GM21515 (cell line): ENCODE measurements at regions not wholly inside any gene's neighbourhood (a gene's known extent, or its start where the extent isn't known, plus 50 kb on each side); places are given as distances from the start of the nearest gene placed in this dataset.

Source experiments
- ATAC-seq: cut with Tn5 transposase; IDR thresholded peaks from one replicate; pipeline ENCODE4 v1.9.1; 2021; ENCODE audit not compliant: unreplicated experiment

DNA sequence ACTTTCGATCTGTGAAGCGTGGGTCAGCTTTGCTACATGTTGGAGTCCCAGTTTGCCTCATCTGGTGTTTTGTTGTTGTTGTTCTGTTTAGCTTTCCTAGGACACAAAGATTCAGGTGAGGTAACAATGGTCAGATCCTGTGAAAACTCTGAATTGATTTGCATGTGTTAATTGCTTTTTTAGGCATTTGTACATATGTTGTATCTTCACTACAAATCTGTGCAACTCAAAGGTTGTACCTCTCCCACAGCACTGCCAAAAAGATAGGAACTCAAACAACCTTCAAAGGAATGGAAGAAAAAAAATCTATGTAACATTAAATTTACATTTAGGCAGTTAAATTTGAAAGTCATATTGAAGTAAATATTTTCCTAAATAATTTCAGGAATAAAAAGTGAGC, 518.5 kb upstream of the TENM4 start:
- ATAC-seq, result no peak

- ATAC-seq, result no peak
Measured at GRCh38 chr11:79957702-79958101, 516.9 kb upstream of the TENM4 start.

GRCh38 chr11:79956061-79956460, 515.2 kb upstream of the TENM4 start:
- ATAC-seq, result no peak

- no peak for ATAC-seq
Measured at GRCh38 chr11:79953629-79954028, 512.8 kb upstream of the TENM4 start.

DNA sequence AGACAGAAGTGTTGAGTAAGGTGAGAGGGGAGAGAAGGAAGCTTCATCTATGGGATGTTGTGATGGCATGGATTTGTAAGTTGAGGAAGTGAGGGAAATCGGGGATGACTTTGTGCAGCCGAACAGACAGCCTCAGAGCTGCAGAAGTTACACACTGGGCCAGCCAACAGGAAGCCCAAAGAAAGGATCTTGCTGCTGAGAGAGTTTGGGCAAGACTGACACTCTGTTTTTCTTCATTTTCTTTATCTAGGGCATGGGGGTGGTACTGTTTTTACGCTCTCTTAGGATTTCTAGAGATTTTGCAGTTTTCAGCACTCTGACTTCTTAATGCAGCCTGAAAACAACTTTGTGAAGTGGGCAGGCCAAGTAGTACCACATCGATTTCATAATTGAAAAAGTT, 509.9 kb upstream of the TENM4 start:
- no peak for ATAC-seq

GRCh38 chr11:79950172-79950571, 509.3 kb upstream of the TENM4 start:
- no peak for ATAC-seq

DNA sequence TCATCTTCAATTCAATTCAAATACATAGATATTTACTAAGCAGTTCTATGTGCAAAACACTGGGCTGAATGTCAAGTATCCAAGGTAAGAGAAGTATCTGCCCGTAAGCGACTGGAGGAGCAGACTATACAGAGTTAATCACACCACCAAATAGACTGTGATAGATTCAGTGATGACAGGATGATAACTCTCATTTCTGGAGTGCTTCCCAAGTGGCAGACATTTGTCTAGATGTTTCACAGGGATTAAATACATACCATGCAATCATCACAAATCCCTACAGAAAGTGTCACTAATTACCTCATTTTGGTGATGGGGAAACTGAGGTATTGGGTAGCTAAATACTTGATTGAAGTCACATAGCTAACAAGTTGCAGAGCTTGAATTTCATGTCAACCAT, 508.7 kb upstream of the TENM4 start:
- no peak for ATAC-seq

- no peak for ATAC-seq
Measured at GRCh38 chr11:79942646-79943045, 501.8 kb upstream of the TENM4 start.

- ATAC-seq, result no peak
Measured at GRCh38 chr11:79942090-79942489, 501.3 kb upstream of the TENM4 start.

DNA sequence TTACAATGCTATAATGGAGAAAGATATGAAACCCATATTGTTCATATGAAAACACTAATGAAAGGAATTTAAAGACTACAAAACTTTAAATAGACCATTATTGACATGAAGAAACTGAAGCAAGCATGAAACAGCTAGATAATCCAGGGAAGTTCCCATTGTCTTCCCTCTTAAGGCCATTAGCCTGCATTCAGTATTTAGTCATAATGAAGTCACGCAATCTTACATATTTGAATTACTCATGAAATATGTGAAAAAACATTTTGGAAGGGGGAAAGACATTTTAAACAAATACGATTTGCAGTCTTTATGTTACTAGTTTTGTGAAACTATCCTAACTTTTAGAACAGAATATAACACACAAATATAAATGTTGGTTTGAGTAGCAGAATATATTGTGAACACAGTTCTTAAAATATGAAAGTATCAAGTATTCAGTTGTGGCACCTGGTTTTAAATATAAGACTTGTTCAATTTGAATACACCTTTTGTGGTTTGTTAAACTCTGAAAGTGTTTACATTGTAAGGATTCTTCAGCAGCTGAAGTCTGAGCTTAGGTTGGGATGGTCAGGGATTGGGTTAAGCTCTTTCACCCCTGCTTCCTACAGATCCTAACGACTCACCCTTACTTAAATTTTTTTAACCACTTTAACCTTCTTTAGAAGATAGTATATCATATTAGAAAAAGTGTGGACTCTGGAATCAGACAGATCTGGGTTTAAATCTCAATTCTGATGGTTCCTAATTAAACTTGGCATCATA, 500.3 kb upstream of the TENM4 start:
- no peak for ATAC-seq

- ATAC-seq, result no peak
Measured at GRCh38 chr11:79940165-79940564, 499.3 kb upstream of the TENM4 start.

- ATAC-seq, result no peak
Measured at GRCh38 chr11:79939111-79939510, 498.3 kb upstream of the TENM4 start.

DNA sequence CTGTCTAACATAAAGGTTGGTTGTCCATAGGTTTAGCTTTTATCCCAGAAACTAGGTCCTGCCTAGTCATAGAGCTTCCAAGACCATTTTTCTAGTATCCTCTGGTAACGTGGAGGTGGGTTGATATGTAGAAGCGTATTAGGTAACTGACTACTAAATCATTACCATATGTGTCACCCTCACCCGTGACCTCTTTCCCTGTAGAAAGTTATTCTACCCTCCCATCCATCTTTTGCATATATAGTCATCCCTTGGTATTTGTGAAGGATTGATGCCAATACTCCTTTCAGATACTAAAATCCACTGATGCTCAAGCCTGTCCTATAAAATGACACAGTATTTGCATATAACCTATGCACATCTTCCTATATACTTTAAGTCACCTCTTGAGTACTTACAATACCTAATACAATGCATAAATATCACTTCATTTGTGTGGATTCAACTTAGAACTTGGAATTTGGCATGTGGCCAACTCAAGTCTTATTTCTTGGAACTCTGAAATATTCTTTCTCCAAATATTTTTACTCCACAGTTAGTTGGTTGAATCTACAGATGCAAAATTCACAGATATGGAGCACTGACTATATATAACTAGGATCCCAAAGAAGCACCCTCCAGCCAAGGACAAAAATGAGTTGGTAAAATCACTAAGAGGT, 497.0 kb upstream of the TENM4 start:
- no peak for ATAC-seq

- ATAC-seq, result no peak
Measured at GRCh38 chr11:79932612-79933011, 491.8 kb upstream of the TENM4 start.

DNA sequence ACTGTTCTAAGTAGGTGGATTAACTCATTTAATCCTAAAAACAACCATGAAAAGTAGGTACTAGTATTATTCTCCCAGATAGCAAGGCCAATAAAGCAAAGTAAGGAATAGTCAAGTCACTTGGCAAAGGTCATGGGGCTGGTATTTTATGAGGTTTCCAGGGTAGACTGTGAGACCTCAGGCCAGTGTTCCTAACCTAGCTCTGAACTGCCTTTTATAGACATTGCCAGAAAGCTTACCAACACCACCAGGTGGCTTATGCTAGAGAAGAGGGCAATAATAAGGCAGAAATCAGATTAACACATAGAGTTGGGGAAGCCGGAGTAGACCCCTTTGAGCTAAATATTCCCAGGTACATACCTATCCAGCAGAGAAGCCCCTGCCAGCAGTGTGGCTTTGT, 490.9 kb upstream of the TENM4 start:
- no peak for ATAC-seq

DNA sequence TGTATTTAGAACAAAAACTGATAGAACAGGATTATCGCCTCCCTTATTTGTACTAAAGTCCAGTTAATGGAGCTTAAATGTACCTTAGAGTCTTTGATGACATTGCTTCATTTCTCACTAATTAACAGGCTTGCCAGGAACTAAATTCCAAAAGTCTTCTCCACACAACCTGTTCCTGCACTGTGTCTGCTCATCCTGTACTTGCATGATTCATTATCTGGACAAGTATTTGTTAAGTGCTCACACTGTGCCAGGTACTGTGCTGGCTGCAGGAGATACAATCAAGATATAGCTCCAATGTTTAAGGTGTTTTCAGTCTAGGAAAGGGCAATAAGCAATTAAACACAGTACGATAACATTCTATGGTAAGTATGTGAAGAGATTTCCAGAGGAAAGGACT, 485.9 kb upstream of the TENM4 start:
- no peak for ATAC-seq

DNA sequence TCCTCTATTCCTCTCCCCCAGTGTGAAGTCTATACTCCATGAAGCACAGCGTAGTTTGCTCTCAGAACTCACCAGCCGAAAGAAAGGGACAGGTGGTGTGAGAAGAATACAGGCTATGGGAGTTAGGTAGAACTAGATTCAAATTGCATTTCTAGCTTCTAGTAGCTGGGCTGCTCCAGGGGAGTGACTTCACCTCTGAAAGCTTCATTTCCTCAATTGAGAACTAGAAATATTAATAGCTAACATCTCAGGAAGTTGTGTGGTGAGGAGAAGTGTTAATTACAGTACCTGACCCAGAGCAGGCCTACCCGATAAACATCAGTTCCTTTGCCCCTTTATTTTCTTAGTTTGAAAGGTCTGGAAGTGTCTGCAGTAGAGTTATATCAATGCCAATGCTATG, 484.7 kb upstream of the TENM4 start:
- ATAC-seq, result peak; percentile 78

DNA sequence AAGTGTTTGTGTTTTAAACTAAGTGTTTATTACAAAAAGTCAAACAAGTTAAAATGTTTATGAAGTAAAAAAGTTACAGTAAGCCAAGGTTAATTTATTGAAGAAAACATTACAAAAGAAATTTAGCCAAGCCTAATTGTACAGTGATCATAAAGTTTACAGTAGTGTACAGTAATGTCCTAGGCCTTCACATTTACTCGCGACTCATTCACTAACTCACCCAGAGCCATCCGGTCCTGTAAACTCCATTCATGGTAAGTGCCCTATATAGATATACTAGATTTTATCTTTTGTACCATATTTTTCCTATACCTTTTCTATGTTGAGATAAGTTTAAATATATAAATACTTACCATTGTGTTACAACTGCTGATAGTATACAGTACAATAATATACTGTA, 481.8 kb upstream of the TENM4 start:
- ATAC-seq, result no peak

DNA sequence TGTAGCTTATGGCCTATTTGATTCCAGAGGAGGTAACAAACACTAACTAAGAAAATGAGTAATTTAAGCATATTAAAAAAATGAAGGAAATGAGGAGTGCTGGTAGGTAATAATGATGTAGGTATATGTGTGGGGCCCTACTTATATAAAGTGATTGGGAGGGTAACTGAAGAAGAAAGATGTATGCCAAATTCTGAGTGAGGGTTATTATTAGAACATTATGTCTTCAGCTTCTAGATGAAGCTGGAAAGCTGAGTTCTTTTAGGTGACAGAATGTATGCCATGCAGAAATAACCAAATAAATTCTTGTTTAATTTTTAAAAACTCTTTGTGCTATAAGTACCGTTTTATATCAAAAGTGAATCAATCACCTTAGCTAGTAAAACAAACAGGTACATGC, 479.6 kb upstream of the TENM4 start:
- no peak for ATAC-seq

GRCh38 chr11:79919350-79919749, 478.5 kb upstream of the TENM4 start:
- ATAC-seq, result no peak

DNA sequence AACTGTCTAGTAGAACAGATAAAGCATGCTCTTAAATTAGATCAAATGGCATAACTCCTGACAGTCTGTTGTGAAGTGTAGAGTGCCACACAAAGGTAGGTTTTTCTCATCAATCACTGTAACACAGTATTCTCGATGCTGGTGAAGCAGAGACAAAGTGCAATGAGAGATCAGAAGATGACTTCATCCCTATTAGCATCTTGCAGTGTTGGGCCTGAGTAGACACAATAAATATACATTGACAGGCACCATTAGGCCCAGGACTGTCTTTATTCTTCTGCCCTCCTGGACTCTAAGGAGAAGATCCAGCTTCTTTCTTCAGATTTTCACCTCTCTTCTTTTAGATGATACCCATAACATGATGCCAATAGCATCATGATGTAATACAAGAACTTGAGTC, 478.0 kb upstream of the TENM4 start:
- no peak for ATAC-seq

DNA sequence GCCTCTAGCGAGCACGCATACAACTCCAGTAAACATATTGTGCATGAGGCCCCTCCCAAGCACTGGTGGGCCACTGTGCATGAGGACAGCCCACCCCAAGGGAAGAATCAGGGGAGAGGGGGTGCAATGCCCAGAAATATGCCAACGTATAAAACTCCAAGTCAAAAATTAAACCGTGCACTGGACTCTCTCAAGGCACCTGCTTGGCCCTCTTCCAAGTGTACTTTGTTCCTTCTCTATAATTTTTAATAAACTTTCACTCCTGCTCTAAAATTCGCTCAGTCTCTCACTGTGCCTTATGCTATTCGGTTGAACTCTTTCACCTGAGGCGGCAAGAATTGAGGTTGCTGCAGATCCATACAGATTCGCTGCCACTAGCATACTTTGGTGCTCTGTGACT, 465.3 kb upstream of the TENM4 start:
- ATAC-seq, result no peak

DNA sequence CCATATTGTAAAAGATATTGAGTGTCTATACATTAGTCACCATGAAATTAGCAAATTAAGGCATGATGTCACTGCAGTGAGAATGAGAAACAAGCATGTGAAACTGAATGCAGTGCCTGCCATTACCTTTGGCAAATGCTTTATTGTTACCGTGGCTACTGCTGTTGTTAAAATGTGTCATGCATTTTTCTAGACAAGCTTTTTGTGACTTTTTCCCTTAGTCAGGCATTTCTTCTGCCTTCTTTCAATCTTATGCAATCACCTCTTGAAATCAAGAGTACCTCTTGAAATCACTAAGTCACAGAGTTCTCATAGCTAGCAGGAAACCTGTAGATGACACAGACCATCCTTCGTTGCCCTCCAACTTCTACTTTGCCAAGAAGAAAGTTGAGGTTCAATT, 461.7 kb upstream of the TENM4 start:
- ATAC-seq, result no peak
